SHP77 (cell line): ENCODE measurements at regions not wholly inside any gene's neighbourhood (a gene's known extent, or its start where the extent isn't known, plus 50 kb on each side); places are given as distances from the start of the nearest gene placed in this dataset.

Source experiments
- DNase-seq, 2 experiments: peaks; one replicate each; lab custom pipeline; 2025; lab: John Stamatoyannopoulos, UW

DNA sequence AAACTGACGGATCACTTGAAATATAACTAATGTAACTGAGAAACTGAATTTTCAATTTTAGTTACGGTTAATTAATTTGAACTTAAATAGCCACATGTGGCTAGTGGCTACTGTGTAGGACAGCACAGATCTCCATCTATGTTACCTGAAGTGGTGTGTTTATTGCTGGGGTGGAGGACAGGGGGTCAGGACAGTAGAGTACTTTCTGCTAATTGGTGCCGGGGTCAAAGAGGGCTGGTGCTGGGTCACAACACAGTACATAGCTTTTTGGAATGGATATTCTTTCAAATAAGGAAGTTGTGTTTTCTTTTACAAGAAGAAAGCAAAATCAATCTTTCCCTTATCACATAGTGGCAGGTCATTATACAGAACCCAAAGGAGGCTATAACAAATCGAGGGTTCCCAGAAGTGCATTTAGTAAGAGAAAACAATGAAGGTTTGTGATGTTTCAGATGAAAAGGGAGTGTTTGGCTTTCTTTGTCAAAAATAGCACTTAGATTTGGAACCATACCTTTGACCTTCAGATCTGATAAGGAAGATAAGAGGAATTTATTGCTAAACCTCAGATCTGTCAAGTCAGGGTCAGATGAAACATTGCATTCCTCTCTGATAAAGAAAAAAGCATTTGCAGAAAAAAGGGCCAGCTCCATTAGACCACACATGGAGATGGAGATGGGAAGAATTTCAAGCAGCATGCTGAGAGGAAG, 384.5 kb downstream of the AASDHPPT start:
- no peak for DNase-seq

GRCh38 chr11:106463154-106463553, 385.7 kb downstream of the AASDHPPT start:
- DNase-seq: no peak

- DNase-seq: no peak
Measured at GRCh38 chr11:106463796-106464201, 386.3 kb downstream of the AASDHPPT start.

DNA sequence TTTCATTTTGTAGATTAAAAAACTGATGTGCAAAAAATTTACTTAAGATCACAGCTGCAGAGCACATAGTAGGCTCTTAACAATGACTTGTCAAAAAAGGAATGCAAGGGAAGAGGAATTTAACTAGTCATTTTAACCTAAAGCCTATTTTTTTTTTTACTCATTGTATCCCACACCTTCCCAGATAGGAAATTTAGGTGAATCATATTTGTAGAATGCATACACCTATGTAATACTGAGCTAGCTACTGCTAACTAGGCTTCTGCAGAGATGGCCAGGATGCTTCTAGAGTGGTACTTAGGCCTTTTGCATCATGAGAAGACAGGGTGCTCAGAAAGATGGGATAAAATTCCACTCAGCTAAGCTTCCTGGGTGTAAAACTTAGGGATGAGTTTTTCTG, 387.3 kb downstream of the AASDHPPT start:
- DNase-seq: no peak

- DNase-seq: no peak
Measured at GRCh38 chr11:106466521-106467080, 389.1 kb downstream of the AASDHPPT start.

- no peak for DNase-seq
Measured at GRCh38 chr11:106467501-106467900, 390.0 kb downstream of the AASDHPPT start.

- no peak for DNase-seq
Measured at GRCh38 chr11:106468086-106468485, 390.6 kb downstream of the AASDHPPT start.

DNA sequence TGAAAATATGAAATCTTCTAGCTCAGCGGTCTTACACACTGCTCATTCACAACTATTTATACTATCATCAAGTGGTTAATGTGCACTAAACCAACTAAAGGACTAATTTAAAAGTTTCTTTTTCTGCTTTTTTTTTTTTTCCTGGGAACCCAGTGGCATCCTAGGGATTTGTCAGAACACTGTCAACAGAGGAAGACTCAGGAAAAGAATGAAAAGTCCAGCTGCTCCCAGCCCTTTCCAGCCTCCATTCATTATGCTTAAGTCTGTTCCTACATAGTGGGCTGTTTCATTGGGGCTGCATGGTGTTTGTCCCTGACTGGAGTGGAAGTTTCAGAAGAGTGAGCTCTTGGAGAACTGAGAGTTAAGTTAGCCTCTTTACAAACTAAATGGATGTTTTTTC, 391.1 kb downstream of the AASDHPPT start:
- DNase-seq: no peak

- no peak for DNase-seq
Measured at GRCh38 chr11:106470230-106470629, 392.8 kb downstream of the AASDHPPT start.

GRCh38 chr11:106471276-106471675, 393.8 kb downstream of the AASDHPPT start:
- no peak for DNase-seq

DNA sequence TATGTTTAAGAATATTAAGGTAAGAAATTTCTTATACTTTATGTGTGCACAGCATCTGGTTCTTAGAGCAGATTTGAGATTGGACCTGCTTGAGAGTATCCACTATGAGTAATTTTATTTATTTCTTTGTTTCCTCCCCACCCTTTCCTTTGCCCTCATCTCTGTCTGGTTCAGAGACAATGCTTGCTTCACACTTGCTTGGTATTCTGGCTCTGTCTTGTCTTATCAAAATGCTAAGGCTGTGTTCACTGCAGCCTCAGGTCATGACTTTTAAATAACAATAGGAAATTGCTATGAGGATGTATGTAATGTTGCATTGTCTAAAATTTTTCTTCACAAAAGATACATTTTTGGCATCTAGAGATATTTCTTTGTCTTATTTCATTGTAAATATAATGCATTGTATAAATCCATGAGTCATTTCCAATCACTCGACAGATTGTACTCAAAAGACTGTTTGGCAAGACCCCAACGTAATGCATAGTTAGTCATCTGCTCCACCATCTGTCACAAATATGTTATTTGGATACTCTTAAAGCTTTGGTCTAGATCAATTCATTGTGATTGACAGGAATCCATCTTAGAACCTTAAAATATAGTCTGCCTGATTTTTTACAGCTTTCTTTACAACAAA, 395.7 kb downstream of the AASDHPPT start:
- no peak for DNase-seq

- DNase-seq: no peak
Measured at GRCh38 chr11:106474274-106474673, 396.8 kb downstream of the AASDHPPT start.

GRCh38 chr11:106475181-106475580, 397.7 kb downstream of the AASDHPPT start:
- DNase-seq: no peak

DNA sequence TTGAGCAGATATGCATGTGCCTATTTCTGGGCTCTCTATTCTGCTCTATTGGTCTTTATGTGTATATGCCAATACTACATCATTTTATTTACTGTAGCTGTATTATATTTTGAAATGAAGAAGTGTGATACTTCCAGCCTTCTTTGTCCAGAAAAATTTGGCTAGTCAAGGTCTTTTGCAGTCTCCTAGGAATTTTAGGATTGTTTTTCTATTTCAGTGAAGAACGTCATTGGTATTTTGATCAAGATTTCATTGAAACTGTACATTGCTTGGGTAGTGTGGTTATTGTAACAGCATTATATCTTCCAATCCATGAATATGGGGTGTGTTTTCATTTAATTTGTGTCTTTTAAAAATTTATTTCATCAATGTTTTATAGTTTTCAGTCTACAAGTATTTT, 400.3 kb downstream of the AASDHPPT start:
- DNase-seq: no peak

DNA sequence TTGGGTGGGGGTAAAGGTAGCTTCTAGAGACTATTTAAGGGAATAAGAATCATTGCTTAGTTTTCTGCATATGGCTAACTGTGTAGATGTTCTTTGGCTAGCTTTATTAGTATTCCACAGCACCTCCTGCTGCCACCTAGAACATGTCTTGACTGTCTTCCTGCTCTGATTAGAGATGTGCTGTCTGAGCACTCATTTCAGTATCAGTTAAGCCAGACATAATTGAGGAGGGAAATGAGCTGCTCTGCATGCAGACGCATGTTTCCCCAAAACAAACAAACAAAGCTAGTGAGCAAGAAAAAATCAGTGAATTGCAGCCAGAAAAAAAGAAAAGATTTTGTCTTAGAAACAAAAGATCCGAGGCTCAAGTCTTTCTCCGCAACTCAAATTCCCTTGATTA, 402.2 kb downstream of the AASDHPPT start:
- no peak for DNase-seq

DNA sequence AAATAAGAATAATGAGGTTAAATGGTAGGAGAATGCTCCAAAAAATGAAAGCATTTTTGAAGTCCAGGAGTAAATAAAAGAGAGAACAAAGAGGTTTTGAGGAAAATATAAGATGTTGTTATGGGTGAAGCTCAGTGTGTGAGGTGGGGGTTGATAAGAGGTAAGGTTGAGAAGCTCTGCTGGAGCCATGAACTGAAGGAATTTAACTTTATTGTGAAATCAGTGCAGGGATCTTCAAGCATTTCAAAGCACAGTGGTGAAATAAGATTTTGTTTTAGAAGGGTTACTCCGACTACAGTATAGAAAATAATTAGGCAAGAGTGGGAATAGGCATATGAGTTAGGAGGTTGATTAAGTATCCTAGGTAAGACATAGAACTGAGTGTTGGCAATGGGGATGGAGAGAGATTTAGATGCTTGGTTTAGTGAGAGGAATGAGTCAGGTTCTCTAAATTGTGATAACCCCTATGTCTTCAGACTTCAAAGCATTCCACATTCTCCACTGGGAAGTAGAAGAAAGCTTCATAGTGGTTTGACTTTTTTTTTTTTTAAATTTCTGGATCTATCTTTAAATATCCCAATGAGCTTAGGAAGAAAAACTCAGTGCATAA, 403.2 kb downstream of the AASDHPPT start:
- no peak for DNase-seq

GRCh38 chr11:106482917-106483785, 405.7 kb downstream of the AASDHPPT start:
- no peak for DNase-seq

DNA sequence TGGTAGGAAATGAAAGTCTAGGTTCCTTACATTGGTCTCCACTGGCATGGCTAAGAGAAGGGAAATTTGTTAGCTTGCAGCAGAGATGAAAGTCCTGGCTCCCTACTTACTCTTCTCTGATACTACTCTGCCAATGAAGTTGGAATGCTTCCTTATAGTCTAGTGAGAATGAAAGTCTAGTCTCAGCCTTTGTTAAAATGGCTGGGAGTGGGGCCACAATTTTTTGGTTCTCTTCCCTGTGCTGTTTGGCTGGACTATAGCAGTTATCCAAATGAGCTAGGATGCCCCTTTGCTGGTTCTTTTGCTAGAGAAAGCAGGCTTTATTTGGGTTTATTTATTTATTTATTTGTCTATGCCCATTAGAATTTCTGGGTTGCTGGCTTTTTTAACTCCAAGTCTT, 414.3 kb downstream of the AASDHPPT start:
- DNase-seq: no peak

DNA sequence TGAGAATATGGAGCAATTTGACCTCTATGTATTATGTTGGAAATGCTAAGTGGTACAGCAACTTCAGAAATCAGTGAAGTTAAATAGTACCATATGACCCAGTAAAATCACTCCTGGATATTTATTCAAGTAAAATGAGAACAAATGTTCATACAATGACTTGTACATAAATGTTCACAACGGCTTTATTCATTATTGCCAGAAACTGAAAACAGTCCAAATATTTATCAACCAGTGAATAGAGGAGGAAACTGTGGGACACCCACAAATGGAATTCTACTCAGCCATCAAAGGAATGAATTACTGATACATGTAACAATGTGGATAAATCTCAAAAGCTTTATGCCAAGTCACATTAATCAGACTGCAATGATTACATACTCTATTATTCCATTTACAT, 416.3 kb downstream of the AASDHPPT start:
- DNase-seq: no peak

- DNase-seq: no peak
Measured at GRCh38 chr11:106495046-106495445, 417.6 kb downstream of the AASDHPPT start.

GRCh38 chr11:106496677-106497076, 419.2 kb downstream of the AASDHPPT start:
- DNase-seq: no peak

DNA sequence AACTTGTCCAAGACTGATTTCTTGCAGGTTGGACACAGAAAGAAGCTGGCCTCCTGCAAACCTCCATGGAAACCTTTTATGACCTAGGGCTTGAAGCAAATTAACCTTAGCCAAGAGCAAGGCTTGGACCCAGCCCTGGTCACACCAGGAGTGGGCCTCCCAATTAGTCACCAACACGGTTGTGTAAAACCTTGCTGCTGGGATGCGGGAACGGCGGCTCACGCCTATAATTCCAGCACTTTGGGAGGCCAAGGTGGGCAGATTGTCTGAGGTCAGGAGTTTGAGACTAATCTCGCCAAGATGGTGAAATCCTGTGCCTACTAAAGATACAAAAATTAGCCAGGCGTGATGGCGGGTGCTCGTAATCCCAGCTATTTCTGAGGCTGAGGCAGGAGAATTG, 419.9 kb downstream of the AASDHPPT start:
- no peak for DNase-seq
